T-helper 2 cell treated with Interferon-gamma antibody and Interleukin-4, amounts not matched to agents 100 ng/mL and 5 ng/mL, for 36 hours (primary cell): ENCODE measurements at regions not wholly inside any gene's neighbourhood (a gene's known extent, or its start where the extent isn't known, plus 50 kb on each side); places are given as distances from the start of the nearest gene placed in this dataset.
"Not testable (repeated sequence)": the region's sequence is repeated elsewhere in the genome, so short reads cannot be mapped to it uniquely, and the experiment has no call there.

ENCODE experiments used
- intact Hi-C: fragments of 100-400 bp; cut with micrococcal nuclease; formaldehyde crosslinking; loops from one replicate; pipeline ENCODE4 v1.15.1; 2023

GRCh38 chr4:138405466-138405891 is 163.3 kb upstream of the SLC7A11 start:
- intact Hi-C loops: no loop called here

GRCh38 chr4:138404801-138405200 is 162.7 kb upstream of the SLC7A11 start:
- intact Hi-C loops: no loop called here

GRCh38 chr4:138404251-138404650 is 162.1 kb upstream of the SLC7A11 start:
- intact Hi-C loops: no loop called here

DNA sequence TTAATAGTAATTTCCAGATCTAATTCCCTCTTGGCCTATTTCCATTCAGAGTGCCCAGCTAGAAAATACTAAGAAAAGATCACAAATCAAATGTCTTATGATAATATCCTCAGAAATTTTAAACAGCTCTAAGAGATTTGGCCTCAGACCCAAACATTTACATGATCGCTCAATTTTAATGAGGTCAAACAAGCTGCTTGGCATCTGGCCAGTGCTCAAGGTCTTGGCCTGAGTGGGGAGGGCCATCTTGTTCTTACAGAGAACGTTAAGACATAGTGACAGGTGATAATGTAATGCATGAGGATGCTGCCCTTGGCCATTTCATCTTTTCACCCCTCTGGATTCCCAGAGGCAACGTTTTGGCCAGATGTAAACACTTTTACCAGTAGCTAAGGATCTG is 159.2 kb upstream of the SLC7A11 start:
- intact Hi-C loops: no loop called here

DNA sequence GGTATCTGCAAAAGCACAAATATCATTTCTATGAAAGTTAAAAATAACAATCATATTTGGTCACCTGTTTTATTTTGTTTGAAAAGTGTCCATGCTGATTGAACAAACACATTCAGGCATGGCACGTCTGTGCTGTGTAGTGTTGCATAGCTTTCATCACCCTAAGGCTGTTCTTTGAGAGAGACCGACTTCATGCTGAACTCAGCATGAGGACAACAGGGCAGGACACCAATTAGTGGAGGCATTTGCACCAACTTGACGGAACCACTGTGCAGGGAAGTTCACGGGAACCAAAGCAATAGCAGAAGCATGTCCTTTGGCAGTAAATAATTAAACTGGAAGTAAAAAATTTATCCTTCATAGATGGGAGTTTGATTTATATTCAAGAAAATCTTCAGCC is 158.4 kb upstream of the SLC7A11 start:
- intact Hi-C loops: no loop called here

DNA sequence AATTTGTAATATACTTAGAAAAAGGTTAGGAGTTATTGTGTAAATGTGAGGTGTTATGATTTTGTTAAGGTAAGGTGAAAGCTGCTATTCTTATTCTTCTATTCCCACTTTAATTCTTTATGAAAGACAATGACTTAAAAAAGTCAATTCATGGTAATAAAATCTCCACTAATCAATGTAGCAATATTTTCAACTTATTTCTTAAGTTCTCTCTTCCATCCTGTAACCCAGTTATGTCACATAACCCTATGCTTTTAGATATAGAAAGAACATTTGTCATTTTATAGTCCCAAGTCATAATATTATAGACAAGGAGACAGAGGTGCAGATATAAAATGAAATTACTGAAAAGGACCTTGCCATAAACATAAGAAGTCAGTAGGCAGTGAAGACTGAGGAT is 157.9 kb upstream of the SLC7A11 start:
- intact Hi-C loops: no loop called here

DNA sequence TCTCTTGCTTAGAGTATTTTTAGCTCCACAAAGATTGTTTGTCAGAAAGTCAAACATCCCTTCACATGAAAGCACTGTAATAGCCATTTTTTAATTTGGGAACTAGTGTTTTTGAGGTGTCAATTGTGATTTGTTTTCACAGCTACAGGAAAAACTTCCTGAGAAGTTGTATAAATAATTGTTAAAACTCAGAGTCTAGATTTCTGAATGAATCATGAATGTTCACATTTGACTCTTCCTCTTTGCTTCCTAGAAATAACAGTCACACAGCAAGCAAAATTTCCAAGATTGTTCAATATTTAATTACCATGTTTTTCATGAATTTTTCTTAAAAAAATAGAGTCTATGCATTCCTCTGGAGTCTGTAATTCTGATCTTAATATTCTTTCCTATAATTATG is 156.9 kb upstream of the SLC7A11 start:
- intact Hi-C loops: no loop called here

DNA sequence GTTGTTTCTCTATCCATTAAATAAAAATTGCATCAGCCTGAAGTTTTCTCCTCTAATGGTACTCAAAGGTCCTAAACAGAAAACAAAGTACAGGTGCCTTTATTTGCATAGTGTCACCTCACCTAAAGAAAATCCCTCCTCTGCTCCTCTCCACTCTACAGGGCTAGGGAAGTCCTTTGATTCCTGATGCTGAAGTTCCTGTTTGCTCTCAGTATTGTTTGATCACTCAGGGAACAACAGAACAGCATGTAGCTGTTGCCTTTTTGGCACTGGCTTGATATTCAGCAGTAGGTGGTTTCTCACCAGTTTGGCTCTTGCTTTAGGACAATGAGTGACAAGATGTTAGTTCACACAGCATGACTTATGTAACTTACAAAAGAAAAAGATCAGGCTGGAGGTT is 156.2 kb upstream of the SLC7A11 start:
- intact Hi-C loops: no loop called here

- intact Hi-C loops: no loop called here
Measured at GRCh38 chr4:138393886-138394610, 151.9 kb upstream of the SLC7A11 start.

DNA sequence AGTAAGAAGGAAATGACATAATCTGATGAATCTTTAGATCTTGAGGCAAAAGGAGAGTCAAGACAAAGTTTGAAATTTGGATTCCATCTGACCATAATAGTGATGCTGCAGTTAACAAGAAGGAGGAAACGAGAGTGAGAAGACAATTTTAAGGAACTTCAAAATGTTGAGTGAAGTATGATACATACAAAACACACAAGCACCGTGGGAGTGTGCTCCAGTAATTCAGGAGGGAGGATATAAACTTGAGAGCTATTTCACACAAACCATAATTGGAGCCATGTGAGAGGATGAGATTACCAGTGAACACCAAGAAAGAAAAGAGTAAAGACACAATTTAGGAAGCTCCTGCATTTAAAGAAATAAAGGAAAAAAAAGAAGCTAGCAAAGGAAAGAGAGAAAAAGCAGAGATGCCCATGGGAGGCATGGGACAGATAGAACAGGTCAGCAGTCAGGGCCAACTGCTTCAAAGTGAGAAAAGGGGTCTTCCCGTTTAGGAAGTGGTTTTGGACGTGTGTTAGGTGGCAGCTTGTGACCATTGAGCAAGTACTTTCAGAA is 150.7 kb upstream of the SLC7A11 start:
- intact Hi-C loops: no loop called here

- intact Hi-C loops: no loop called here
Measured at GRCh38 chr4:138389976-138390685, 148.0 kb upstream of the SLC7A11 start.

GRCh38 chr4:138374947-138375346 is 132.8 kb upstream of the SLC7A11 start:
- intact Hi-C loops: no loop called here

DNA sequence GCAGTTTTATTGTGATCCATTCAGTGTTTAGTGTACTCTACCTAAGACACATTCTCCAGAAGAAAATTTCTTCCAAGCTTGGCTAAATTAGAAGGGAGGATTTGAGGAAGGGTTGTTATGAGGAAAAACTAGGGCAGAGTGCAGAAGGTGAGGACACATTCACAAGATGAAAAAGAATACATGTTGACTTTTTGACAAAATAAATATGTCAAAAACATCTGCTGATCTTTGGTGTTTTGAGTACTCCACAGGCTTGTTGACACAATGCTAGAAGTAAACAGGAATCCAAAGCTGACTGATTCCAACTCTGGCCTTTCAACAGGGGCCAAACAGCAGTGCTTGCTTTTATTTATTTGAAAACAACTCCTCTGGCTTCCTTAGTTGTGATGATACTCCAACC is 125.8 kb upstream of the SLC7A11 start:
- intact Hi-C loops: no loop called here

DNA sequence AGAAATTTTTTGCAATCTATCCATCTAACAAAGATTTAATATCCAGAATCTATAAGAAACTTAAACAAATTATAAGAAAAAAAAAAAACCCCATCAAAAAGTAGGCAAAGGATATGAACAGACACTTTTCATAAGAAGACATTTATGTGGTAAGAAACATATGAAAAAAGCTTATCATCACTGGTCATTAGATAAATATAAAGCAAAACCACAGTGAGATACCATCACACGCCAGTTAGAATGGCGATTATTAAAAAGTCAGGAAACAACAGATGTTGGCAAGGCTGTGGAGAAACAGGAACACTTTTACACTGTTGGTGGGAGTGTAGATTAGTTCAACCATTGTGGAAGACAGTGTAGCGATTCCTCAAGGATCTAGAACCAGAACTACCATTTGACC is 110.3 kb upstream of the SLC7A11 start:
- intact Hi-C loops: not testable (repeated sequence)

DNA sequence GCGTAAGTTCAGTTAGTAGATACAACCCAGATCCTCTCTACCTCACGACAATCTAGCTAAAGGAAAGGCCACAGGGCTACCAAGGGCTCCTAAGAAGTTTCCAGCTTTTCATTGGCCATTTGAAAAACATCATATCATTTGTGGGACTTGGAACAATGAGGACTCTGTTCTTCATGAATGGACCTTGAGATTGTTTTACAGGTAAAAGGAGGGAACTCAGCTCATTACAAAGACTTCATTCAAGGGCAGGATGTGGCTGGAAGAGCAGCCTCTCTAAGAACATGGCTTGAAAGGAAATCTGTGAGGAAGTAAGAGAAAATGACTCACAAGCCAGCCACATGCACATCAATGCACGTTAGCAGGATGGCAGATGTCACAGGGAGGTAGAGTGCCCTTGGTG is 105.9 kb upstream of the SLC7A11 start:
- intact Hi-C loops: no loop called here

- intact Hi-C loops: no loop called here
Measured at GRCh38 chr4:138347561-138347960, 105.4 kb upstream of the SLC7A11 start.

GRCh38 chr4:138344851-138345250 is 102.7 kb upstream of the SLC7A11 start:
- intact Hi-C loops: no loop called here

DNA sequence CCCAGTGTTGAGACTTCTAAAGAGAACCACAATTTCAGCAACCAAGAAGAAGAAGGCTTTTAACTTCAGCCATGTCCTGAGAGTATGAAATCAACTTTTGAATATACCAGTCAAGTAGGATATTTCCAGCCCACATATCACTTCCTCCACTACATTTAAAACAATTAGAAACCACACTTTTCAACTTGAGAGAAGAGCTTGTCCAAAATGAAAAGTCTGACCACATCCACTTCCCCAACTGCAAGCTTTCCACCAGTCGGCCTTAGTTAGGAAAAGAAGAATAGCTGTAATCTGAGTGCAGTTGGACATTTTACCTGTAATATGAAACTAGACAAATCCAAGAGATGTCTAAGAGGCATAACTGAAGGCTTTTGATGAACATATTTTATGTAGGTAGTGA is 101.9 kb upstream of the SLC7A11 start:
- intact Hi-C loops: no loop called here

DNA sequence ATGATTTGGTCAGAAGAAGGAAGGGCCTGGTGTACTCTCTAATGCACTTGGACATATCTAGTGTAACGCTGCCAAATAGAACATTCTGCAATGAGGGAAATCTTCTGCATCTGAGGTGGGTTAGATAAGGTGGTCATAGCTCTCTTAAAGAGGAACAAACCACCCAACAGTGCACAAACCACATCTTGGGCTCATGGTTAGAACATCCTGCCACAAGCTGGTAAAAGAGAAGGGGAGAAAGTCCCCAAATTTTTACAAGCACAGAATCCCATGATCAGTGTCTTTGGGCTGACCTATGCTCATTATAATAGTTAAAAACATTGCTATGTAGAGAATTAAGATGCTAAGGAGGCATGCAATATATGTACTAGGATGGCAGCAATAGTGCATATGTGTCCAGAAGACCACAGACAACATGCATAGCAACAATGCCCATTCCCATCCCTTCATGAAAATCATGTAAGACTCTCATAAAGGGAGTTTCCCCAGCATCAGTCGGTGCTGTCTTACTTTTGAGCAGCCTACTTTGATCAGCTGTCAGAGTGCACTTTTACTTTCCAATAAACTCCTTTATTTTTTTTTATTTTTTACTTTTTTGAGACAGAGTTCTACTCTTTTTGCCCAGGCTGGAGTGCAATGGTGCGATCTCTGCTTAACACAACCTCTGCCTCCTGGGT is 99.7 kb upstream of the SLC7A11 start:
- intact Hi-C loops: no loop called here

DNA sequence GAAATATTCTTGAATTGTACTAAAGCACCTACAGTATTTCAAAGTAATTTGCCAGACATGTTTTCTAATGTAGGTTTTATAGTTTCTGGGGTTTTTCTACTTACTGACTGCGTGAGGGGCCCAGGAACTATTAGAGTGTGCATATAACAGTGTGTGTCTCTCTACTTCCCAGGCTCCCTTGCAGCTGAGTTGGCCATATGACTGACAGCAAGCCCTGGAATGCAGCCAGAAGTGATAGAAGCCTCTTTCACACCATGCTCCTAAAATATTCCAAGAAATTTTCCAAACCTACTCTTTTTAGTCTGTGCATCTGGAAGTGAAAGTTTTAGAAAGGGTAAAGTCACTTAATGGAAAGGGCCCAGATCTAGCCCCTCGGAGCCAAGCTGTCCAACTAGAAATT is 96.7 kb upstream of the SLC7A11 start:
- intact Hi-C loops: no loop called here

- intact Hi-C loops: not testable (repeated sequence)
Measured at GRCh38 chr4:138338222-138338621, 96.1 kb upstream of the SLC7A11 start.

DNA sequence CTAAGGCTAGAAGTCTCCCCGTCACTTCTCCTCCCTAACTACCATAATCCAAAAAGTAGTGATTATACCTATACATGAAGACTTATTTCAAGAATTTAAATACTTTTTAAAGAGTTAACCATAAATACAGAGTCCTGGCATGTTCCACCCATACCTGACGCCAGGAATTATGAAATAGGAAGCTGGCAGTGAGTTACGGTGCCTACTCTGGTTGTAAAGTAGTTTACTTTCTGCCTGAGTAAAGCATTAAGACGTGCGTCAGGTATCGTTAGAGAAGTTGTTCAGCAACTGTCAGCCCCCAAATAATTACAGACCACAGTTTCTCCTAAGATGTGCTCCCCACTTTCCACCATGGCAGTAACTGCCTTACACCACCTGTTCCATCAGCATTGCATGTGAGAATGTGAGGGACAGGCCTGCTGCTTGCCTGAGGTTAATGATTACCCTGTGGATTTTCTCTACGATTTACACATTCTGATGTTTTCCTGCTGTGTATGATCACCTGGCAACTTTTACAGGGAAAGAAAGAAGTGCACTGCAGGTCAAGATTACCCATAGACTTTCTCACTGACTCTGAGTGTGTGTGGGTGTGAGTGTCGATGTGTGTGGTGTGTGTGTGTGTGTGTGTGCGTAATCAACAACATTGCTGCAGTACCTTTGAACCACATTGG is 92.3 kb upstream of the SLC7A11 start:
- intact Hi-C loops: no loop called here
